CD4-positive, alpha-beta T cell treated with Interleukin-15 for 1 hour (primary cell): ENCODE measurements at regions not wholly inside any gene's neighbourhood (a gene's known extent, or its start where the extent isn't known, plus 50 kb on each side); places are given as distances from the start of the nearest gene placed in this dataset.

Experiments used
- DNase-seq: peaks from one replicate; pipeline ENCODE4 v3.0.0-alpha.2; 2020

- no peak for DNase-seq
Observed at GRCh38 chr1:88036345-88037014, 647.6 kb upstream of the PKN2 start.

GRCh38 chr1:88039240-88039639 is 644.8 kb upstream of the PKN2 start:
- DNase-seq, result no peak

DNA sequence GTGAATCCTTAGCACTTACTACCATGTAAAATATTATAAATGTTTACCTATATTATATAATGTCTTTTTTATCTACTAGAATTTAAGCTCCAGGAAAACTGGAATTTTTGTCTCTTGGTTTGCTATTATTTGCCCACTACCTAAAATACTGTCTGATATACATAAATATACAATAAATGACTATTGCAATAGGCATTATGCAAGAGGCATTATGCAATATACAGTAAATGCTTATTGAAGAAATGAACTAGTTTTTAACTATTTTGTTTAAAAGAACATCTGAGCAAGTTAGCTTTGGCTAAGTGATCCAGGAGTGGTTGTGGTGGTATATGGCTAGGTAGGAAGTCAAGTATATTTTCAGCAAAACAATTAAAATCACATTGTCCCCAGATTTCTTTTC is 640.2 kb upstream of the PKN2 start:
- DNase-seq, result no peak

DNA sequence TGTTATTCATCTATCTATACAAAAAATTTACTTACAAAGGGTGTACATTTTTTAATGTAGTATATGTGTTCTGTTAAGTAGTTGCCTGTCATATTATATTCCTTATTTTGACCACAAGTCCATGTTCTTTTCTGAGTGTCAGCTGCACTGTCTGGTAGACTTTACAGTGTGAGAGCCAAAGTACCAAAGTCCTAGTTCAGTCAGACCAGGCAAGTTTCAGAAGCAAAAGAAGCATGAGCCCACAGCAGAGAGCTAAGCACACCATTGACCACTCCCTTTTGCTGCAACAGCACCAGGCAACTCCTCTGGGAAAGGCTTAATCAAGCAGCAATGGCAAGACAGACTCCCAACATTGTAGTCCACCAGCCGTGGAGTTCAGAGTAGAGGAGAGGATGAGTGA is 631.9 kb upstream of the PKN2 start:
- DNase-seq, result no peak

DNA sequence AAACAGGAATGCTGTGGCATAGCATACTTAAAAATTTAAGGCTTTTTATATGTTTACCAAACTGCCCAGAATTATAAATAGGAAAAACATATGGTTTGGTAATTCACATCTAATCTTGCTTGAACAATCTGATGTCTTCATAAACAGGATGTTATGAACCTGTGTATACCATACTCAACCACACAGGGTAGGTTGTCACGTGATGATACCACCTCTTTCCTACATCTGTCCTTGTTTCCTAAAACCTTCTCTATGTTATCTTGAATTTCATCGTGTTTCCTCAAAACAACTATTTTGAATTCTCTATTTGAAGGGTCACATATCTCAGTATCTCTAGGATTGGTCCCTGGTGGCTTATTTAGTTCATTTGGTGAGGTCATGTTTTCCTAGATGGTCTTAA is 631.0 kb upstream of the PKN2 start:
- no peak for DNase-seq

- DNase-seq, result no peak
Observed at GRCh38 chr1:88056881-88057280, 627.2 kb upstream of the PKN2 start.

DNA sequence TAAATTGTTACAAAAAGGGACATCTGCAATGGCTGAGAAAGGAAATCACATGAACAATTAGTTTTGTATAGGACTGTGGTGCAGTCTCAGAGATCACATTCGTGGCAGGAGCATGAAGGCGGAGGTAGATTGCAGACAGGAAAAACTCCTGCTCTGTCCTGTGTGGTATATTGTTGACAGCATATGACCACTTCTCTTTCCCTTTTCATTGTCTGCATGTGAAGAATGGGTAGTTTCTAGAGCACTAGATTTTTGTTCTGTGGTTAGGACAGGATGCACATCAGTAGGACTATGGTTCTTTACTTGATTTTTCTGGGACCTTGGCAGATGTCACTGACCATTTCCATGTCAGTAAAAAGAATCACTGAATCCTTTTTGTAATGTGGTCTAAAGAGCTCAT is 625.9 kb upstream of the PKN2 start:
- no peak for DNase-seq

DNA sequence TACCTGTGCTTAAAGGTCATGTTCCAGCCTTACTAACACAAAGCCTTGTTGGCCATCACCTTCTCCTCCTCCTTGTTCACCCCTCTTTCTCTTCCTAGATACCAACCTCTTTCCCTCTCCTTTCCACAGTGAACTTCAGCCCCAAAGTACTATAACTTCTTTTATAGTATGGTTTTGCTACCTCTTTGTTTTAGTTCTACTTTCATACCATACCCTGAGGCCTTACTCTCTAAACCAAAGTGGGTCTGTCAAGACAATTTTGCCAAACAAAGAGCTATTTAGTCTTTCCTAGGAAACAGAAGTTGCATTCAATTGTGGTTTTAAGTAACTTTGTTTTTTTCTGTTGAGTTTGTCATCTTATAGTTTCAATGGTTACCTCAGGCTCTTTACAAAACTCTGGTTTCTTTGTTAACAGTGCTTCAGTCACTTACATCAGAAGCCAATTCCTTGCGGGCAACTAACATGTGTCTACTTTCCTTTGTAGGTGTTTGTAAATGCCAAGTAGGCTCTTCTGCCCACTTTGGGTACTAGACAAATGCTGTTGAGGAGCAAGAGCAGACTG is 623.9 kb upstream of the PKN2 start:
- no peak for DNase-seq

DNA sequence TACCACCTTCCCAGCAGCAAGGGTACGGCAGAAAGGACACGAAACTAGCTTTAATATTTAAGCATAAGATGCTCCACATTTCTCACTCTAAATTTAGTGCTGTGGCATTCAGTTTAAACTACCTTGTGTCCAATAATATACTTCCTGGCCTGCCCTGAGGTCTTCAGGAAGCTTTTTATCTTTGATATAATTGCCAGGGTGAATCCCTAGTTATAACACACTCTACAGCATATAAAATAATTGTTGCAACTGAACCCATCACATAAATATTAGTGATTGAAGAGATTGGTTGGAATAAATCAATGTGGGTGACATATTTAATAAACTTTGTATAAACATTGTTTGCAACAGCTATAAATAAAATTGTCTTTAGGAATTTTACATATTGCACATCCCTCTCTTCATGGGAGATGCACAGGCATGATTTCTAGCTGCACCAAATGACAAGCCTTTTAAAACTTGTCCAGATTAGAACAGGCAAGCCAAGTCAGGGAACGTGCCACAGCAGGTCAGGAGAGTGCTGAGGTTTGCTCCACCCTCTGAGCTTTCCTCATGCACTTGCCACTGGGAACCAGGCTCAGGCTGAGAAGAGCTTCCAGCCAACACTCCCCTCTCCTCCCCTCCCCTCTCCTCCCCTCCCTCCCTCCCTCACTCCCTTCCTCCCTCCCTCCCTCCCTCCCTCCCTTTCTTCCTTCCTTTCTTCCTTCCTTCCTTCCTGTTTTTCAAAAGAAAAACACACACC is 623.2 kb upstream of the PKN2 start:
- no peak for DNase-seq

GRCh38 chr1:88061492-88062177 is 622.4 kb upstream of the PKN2 start:
- no peak for DNase-seq

DNA sequence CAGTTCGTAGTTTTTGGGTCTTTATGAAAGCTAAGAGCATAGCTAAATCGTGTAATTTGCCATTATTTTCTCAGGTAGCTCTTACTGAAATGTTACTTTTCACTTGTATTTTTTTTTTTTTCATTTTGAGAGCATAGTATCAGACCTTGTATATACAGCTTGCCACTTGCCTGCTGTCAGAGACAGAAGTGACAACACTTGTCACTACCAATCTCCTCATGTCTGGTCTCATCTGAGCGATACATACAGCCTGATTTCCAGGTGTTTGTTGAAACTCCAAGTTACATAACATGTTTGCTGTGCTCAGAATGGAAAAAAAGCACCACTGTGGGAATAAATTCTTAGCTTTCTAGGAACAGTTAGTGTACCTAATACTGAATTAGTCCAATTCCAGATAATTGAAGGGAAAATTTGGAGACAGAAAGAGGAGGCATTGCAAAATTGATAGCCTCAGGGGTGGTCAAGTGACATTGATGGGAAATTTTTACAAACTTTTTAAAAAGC is 621.4 kb upstream of the PKN2 start:
- DNase-seq, result no peak

- no peak for DNase-seq
Observed at GRCh38 chr1:88063605-88064004, 620.5 kb upstream of the PKN2 start.

GRCh38 chr1:88068407-88068960 is 615.6 kb upstream of the PKN2 start:
- no peak for DNase-seq

DNA sequence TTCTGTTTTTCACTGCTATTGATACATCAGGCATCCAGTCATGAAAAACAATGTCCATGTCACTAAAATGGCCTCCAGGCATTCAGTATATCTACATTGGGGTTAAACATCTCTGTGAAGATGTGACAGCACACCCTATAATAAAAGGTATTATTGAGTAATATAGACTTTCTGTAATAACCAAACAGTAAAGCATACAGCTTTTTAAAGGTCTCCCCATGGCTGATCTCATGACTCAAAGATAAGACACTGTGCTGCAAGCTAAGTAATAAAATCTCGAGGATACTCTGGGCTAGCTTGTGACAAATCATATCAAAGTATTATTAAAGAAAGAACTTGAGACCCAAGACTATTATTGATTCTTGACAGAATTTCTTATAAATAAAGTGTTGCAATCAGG is 613.1 kb upstream of the PKN2 start:
- DNase-seq, result no peak

DNA sequence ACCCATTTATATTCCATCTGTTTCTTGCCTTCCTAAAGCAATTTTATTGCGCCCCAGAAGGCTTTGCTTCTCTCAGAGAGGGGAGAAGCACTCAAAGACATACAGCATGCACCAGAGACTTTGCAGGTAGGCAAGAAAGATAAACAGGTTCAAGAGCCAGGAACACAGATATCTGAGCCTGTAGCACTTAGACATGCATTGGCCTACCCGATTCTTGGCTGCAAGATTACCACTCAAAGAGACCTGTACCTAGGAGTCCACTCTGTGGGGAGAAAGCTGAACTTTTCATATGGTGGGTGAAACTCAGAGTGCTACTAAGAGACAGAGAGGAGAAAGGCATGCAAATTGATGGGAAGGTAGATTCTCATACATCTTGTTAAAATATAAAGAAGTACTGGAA is 609.4 kb upstream of the PKN2 start:
- no peak for DNase-seq

GRCh38 chr1:88075813-88076212 is 608.3 kb upstream of the PKN2 start:
- DNase-seq, result no peak

GRCh38 chr1:88079036-88079435 is 605.0 kb upstream of the PKN2 start:
- no peak for DNase-seq

- no peak for DNase-seq
Observed at GRCh38 chr1:88080875-88081274, 603.2 kb upstream of the PKN2 start.

- DNase-seq, result no peak
Observed at GRCh38 chr1:88088481-88088880, 595.6 kb upstream of the PKN2 start.

DNA sequence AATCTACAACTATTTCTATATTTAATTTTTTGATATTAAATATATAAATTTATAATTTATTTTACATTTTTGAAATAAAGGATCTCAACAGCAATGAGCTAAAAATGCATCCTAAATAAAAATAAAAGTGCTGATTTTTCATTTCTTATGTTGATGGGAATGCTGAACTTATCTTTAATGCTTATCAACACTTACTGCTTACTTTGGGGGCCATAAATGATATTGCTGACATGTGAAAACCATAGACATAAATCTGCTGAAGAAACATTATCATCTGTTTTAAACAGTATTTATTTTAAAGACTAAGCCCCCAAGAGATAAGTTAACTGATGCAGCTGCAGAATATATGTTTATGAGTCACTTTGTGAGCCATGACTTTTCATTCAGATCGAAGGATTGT is 594.1 kb upstream of the PKN2 start:
- DNase-seq, result no peak

- DNase-seq, result no peak
Observed at GRCh38 chr1:88098881-88099280, 585.2 kb upstream of the PKN2 start.

DNA sequence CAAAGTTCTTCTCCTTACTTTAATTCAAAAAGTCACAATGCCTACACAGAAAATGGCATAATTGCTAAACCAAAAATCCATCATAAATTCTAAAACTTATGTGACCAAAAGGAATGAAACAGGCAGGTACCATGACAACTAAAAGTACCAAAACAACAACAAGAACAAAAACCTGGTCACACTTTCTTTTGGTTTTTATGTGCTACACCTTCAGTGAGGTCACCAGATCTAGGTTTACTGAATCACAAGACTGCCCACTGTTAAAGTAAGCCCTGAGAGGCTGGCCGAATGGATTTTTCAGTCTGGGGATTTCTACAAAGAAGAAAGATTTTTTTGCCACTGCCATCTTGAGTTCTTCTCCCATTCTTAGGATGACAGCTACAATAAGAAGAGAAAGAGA is 583.0 kb upstream of the PKN2 start:
- no peak for DNase-seq

- DNase-seq, result no peak
Observed at GRCh38 chr1:88104236-88104635, 579.8 kb upstream of the PKN2 start.
